ENCODE measurements at regions not wholly inside any gene's neighbourhood (a gene's known extent, or its start where the extent isn't known, plus 50 kb on each side); places are given as distances from the start of the nearest gene placed in this dataset.
"Not testable (repeated sequence)": the region's sequence is repeated elsewhere in the genome, so short reads cannot be mapped to it uniquely, and the experiment has no call there.

- no peak for DNase-seq (ENCODE audit: low spot score)
- intact Hi-C loops (cut with DNase I): no loop called here
These were observed 148.5 kb upstream of the WSCD1 start for GRCh38 chr17:5921512-5922282.

DNA sequence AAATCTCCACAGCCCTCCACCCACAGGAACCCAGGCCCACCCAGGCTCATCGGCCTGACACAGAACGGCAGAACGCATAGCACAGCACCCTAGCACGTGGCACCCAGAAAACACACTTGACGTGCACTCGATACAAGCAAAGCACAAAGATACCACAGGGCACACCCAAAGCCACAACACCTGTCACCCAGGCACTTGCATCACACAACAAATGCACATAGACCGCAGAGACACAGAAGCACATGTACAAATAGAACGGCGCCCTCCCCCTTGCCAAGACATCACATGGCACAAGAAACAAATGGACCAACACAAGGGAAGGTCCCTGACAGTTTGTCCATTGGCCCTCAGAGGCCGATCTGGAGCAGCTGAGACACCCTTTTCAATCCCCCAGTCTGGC is 147.7 kb upstream of the WSCD1 start:
- no peak for DNase-seq (ENCODE audit: low spot score)
- intact Hi-C loops (cut with DNase I): no loop called here

GRCh38 chr17:5929721-5930120 is 140.5 kb upstream of the WSCD1 start:
- DNase-seq (ENCODE audit: low spot score): no peak
- intact Hi-C loops (cut with DNase I): no loop called here

GRCh38 chr17:5930555-5930954 is 139.6 kb upstream of the WSCD1 start:
- intact Hi-C loops (cut with DNase I); DNase-seq (ENCODE audit: low spot score): not testable (repeated sequence)

DNA sequence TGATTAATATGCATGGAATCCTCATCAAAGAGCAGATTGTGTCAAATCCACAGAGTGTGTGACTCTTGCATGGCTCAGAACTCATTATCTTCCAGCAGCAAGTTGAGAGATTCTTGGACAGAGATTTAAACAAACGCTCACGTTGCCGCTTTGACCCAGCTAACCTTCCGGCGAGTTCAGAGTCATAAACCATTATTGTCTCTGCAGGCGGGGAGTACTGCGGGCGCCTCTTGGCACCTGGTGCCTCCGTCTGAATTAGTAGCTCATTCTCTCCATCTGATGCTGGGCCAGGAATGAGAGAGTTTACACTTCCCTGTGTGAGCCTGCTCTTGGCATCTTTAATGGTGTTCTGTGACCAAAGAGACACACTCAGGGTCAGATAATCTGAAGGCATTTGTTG is 138.6 kb upstream of the WSCD1 start:
- DNase-seq (ENCODE audit: low spot score): no peak
- intact Hi-C loops (cut with DNase I): no loop called here

GRCh38 chr17:5933430-5933829 is 136.7 kb upstream of the WSCD1 start:
- no peak for DNase-seq (ENCODE audit: low spot score)
- intact Hi-C loops (cut with DNase I): no loop called here

GRCh38 chr17:5941258-5941657 is 128.9 kb upstream of the WSCD1 start:
- no peak for DNase-seq (ENCODE audit: low spot score)
- intact Hi-C loops (cut with DNase I): no loop called here

GRCh38 chr17:5942687-5943086 is 127.5 kb upstream of the WSCD1 start:
- no peak for DNase-seq (ENCODE audit: low spot score)
- intact Hi-C loops (cut with DNase I): no loop called here

DNA sequence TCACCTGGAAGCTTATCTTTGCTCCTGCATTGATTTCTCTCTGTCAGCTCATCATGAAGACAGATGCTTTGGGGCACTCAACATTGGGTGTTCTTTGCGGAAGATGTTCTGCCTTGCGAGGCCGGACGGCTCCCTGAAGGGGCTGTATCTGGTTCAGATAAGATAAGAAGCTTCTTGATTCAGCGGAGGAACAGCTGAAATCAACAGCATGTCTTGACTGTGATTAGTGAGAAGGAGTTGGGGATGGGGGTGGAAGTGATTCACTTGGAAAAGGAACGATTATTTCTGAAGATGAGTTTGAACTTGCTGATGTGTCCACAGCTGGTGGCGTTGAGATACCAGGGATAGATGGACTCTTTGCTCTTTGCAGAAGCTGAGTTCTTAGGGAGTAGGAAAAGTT is 126.9 kb upstream of the WSCD1 start:
- intact Hi-C loops (cut with DNase I): no loop called here
- no peak for DNase-seq (ENCODE audit: low spot score)

- intact Hi-C loops (cut with DNase I): no loop called here
- DNase-seq (ENCODE audit: low spot score): no peak
These were observed 126.2 kb upstream of the WSCD1 start for GRCh38 chr17:5943982-5944381.

GRCh38 chr17:5947701-5948180 is 122.4 kb upstream of the WSCD1 start:
- DNase-seq (ENCODE audit: low spot score): no peak
- intact Hi-C loops (cut with DNase I): no loop called here

DNA sequence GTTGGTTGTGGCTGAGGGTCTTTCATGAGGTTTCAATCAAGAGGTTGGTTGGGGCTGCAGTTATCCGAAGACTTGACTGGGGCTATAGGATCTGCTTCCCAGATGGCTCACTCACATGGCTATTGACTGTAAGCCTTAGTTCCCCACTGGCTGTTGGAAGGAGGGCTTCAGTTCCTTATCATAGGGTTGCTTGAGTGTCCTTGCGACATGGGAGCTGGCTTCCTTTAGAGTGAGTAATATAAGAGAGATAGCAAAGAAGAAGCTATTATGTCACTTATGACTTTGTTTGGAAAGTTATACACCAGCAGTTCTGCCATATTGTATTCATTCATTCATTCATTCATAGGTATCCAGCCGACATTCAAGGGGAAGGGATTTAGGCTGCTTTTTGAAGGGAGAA is 121.4 kb upstream of the WSCD1 start:
- intact Hi-C loops (cut with DNase I): no loop called here
- DNase-seq (ENCODE audit: low spot score): no peak

DNA sequence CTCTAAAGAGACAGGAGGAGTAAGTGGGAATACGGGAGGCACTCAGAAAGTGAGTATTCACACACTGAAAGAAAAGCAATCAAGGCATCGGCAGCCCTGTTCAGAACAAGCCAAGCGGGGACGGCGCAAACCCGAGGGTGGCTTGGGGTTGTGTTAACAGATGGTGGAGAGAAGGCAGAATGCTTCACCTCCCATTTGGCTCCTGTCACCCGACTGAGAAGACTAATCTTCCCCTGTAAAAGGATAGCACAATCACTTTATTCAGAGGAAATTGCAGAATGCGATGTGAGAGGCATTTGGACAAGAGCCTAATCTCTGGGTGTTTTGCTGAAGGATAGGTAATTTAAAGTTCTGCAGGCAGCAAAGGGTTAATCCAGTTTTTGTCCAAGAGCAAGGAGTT is 119.3 kb upstream of the WSCD1 start:
- intact Hi-C loops (cut with DNase I): no loop called here
- DNase-seq (ENCODE audit: low spot score): no peak

DNA sequence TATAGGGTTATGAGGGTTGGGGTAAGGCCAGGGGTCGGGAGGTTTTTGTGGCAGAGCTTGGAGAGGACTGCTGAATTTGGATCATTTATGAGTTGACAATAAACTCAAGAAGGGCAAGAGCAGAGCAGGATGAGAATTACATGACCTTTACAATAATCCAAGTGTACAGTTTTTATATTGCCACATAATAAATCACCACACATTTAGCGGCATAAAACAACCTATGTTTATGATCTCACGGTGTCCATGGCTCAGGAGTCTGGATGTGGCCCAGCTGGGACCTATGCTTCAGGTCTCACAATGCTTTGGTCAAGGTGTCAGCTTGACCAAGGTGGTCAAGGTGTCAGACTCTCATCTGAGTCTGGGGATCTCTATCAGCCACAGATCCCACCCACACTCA is 118.3 kb upstream of the WSCD1 start:
- intact Hi-C loops (cut with DNase I): no loop called here

GRCh38 chr17:5952518-5952917 is 117.7 kb upstream of the WSCD1 start:
- no peak for DNase-seq (ENCODE audit: low spot score)
- intact Hi-C loops (cut with DNase I): no loop called here

More for the DNA sequence above, 118.3 kb upstream of the WSCD1 start:
- DNase-seq (ENCODE audit: low spot score): no peak

- intact Hi-C loops (cut with DNase I): no loop called here
- DNase-seq (ENCODE audit: low spot score): no peak
These were observed 114.4 kb upstream of the WSCD1 start for GRCh38 chr17:5955764-5956163.

- DNase-seq (ENCODE audit: low spot score): no peak
- intact Hi-C loops (cut with DNase I): no loop called here
These were observed 111.3 kb upstream of the WSCD1 start for GRCh38 chr17:5958850-5959249.

DNA sequence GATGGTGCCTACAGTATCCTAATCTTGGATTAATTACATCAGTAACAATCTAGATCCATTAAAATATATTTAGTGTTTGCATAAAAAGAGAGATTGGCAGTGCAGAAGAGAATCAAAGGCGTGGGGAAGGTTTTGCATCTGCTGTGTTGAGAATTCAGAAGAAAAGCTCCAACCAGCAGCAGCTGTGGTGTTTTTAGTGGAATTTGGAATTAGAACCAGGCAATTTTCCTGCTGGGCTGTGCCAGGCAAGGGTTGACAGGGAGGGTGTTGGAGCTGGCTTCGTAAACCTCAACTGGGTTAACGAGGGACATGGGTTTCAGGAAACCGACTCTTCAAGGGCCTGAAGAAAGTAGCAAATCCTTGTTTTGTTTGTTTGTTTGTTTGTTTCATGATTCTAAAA is 107.8 kb upstream of the WSCD1 start:
- intact Hi-C loops (cut with DNase I): no loop called here

DNA sequence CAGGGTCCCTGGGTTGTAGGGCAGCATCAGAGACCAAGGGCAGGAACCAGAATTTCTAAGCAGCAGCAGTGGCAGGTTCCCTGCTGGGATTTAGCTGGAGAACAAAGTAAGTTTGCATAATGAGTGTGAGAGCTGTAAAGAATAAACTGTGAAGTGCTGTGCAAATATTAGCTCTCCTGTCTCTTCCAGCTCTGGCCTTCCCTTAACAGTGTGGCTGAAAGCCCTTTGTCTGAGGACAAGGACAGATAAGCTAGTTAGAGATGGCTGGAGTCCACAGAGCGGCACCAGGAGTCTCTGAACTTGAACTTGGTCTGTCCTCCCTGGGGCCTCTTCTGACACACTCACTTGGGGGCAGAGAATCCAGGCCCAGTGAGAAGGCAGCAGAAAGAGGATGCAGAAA is 98.2 kb upstream of the WSCD1 start:
- DNase-seq (ENCODE audit: low spot score): no peak

More for the DNA sequence above, 107.8 kb upstream of the WSCD1 start:
- DNase-seq (ENCODE audit: low spot score): no peak

GRCh38 chr17:5973410-5973809 is 96.8 kb upstream of the WSCD1 start:
- intact Hi-C loops (cut with DNase I): no loop called here
- DNase-seq (ENCODE audit: low spot score): no peak

More for the DNA sequence above, 98.2 kb upstream of the WSCD1 start:
- intact Hi-C loops (cut with DNase I): no loop called here

- DNase-seq (ENCODE audit: low spot score): no peak
- intact Hi-C loops (cut with DNase I): no loop called here
These were observed 94.5 kb upstream of the WSCD1 start for GRCh38 chr17:5975661-5976060.

GRCh38 chr17:5976251-5976650 is 93.9 kb upstream of the WSCD1 start:
- no peak for DNase-seq (ENCODE audit: low spot score)
- intact Hi-C loops (cut with DNase I): no loop called here

All from cardiac septum (tissue), 1 donor.